Tibial nerve (tissue), 3 donors: ENCODE measurements at regions not wholly inside any gene's neighbourhood (a gene's known extent, or its start where the extent isn't known, plus 50 kb on each side); places are given as distances from the start of the nearest gene placed in this dataset.

ENCODE experiments used
- POLR2A ChIP-seq, 2 donors: fragments of 450-650 bp; IDR thresholded peaks; one replicate each; pipeline ENCODE4 v1.6.1; 2017; ENCODE audit warnings: antibody characterized with exemption in 2 of 2, mild to moderate bottlenecking in 2 of 2, moderate library complexity in 2 of 2
- TF ChIP-seq, protein P1 (sequence below), 5 experiments: fragments of 200-600 bp in 3 of 5; fragments of 450-650 bp in 2 of 5; sonication (generic) in 3 of 5; IDR thresholded peaks; one replicate each; pipeline ENCODE4 v1.5.1; 2016 to 2019; ENCODE audit warnings: antibody characterized with exemption in 5 of 5, mild to moderate bottlenecking in 3 of 5, moderate library complexity in 2 of 5

DNA sequence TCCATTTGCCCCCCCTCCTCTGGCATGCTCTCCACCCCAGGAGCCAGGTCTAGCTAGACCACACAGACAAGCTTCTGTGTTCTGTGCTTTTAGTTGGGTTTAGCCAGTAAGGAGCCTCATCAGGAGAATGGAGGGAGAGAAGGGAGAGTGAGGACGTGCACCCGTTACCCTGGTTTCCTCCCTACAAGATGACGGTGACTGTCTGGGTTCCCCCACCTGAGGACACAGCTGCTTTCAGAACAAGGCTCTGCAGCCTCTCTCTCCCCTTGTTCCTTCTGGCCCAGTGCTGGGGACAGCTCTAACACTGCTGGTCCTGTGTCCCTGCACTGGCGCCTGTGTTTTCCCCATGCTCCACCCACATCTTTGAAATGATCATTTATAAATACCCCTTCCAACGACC lies 184.4 kb upstream of the GALNT2 start:
- TF ChIP-seq, protein P1, sequence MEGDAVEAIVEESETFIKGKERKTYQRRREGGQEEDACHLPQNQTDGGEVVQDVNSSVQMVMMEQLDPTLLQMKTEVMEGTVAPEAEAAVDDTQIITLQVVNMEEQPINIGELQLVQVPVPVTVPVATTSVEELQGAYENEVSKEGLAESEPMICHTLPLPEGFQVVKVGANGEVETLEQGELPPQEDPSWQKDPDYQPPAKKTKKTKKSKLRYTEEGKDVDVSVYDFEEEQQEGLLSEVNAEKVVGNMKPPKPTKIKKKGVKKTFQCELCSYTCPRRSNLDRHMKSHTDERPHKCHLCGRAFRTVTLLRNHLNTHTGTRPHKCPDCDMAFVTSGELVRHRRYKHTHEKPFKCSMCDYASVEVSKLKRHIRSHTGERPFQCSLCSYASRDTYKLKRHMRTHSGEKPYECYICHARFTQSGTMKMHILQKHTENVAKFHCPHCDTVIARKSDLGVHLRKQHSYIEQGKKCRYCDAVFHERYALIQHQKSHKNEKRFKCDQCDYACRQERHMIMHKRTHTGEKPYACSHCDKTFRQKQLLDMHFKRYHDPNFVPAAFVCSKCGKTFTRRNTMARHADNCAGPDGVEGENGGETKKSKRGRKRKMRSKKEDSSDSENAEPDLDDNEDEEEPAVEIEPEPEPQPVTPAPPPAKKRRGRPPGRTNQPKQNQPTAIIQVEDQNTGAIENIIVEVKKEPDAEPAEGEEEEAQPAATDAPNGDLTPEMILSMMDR (IDR thresholded peaks at IDR 0.05) = no peak
- no peak for TF ChIP-seq POLR2A (IDR thresholded peaks at IDR 0.05)
